ENCODE measurements at regions not wholly inside any gene's neighbourhood (a gene's known extent, or its start where the extent isn't known, plus 50 kb on each side); places are given as distances from the start of the nearest gene placed in this dataset.
"Not testable (repeated sequence)": the region's sequence is repeated elsewhere in the genome, so short reads cannot be mapped to it uniquely, and the experiment has no call there.

DNA sequence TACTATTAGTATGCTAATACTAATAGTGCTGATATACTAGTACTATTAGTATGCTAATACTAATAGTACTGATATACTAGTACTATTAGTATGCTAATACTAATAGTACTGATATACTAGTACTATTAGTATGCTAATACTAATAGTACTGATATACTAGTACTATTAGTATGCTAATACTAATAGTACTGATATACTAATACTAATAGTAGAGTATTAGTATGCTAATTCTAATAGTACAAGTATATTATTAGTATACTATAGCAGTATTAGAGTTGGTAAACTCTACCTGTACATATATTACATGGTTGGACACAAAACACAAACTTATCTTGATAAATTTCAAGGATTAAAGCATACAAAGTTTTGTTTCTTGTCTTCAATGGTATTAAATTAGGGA, 722.9 kb downstream of the TRHDE start:
- intact Hi-C loops (cut with DNase I); ATAC-seq; DNase-seq: not testable (repeated sequence)

- intact Hi-C loops (cut with DNase I) = no loop called here
- DNase-seq (no peak), ATAC-seq (no peak)
These were observed 723.4 kb downstream of the TRHDE start for GRCh38 chr12:72995616-72996015.

DNA sequence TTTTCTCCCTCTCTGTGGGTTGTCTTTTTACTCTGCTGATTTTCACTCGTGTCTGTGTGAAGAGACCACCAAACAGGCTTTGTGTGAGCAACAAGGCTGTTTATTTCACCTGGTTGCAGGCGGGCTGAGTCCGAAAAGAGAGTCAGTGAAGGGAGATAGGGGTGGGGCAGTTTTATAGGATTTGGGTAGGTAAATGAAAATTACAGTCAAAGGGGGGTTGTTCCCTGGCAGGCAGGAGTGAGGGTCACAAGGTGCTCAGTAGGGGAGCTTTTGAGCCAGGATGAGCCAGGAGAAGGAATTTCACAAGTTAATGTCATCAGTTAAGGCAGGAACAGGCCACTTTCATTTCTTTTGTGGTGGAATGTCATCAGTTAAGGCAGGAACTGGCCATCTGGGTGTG, 729.6 kb downstream of the TRHDE start:
- ATAC-seq; DNase-seq; intact Hi-C loops (cut with DNase I): not testable (repeated sequence)

DNA sequence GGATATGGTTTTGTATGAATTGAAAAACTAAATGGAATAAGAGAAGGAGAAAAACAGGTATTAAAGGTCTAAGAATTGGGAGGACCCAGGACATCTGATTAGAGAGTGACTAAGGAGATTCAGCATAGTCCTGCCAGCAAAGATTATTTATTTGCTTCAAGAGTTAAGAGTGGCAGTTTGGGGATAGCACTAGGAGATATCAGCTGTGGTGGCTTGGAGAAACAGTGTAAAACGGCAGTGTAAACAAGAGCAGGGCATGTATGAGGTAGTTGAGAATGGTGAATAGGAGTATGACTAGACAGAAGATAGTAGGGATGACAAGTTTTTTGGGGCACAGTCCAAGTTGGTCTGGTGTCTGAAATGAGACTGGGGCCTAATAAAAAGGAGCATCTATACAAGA, 730.3 kb downstream of the TRHDE start:
- intact Hi-C loops (cut with DNase I); ATAC-seq; DNase-seq: not testable (repeated sequence)

- intact Hi-C loops (cut with DNase I); DNase-seq; ATAC-seq: not testable (repeated sequence)
These were observed 737.1 kb downstream of the TRHDE start for GRCh38 chr12:73009138-73009834.

GRCh38 chr12:73017981-73018380, 745.8 kb downstream of the TRHDE start:
- ATAC-seq = no peak
- intact Hi-C loops (cut with DNase I) = no loop called here
- DNase-seq = no peak

- DNase-seq (no peak), ATAC-seq (no peak)
- intact Hi-C loops (cut with DNase I) = no loop called here
These were observed 781.7 kb downstream of the TRHDE start for GRCh38 chr12:73053893-73054292.

DNA sequence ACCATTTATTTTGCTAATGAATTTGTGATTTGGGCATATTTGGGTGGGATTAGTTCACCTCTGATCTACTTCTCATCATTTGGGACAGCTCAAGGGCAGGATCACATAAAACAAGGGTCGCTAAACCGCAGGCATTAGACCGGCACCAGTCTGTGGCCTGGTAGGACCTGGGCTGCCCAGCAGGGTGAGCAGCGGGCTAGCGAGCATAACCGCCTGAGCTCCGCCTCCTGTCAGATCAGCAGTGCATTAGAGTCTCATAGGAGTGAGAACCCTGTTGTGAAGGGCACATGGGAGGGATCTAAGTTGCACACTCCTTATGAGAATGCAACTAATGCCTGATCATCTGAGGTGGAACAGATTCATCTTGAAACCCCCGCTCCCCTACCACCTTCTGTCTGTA, 785.3 kb downstream of the TRHDE start:
- no peak for ATAC-seq
- intact Hi-C loops (cut with DNase I) = no loop called here
- no peak for DNase-seq

DNA sequence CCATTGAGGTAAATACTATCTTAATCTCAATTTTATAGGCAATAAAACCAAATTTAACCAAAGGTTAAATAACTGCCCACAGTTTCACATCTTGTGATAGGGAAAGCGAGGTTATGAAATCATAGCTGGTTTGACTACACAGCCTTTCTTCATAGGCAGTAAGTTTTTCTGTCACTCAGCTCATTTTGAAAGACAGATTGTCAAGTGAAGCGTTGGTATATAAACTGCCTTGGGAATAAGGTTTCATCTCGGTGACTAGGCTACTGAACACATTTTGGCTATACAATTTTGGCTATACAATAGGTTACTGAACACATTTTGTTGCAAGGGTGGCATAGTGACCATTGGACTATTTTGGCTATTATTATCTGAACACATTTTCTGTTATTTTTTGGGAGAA, 793.7 kb downstream of the TRHDE start:
- ATAC-seq (no peak), DNase-seq (no peak)
- intact Hi-C loops (cut with DNase I) = no loop called here

GRCh38 chr12:73067616-73068015, 795.4 kb downstream of the TRHDE start:
- no peak for ATAC-seq
- no peak for DNase-seq
- intact Hi-C loops (cut with DNase I) = no loop called here

DNA sequence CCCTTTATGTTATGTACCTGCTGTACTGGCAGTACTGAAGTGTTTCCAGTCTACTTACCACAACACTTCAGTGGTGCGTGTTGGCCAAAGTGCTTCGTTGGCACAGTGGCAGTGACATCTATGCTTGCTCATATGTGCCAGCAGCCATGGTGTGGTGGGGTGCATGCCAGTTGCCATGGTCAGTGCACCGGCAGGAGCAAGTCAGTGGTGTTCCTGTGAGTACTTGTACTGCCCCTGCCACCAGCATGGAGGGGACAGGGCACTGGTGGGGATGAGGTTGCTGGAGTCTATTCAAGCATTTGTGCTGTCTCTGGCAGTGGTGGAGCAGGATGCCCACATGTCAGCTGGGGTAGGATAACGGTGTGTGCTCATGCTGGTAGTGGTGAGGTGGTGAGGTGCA, 800.0 kb downstream of the TRHDE start:
- intact Hi-C loops (cut with DNase I) = no loop called here
- DNase-seq = no peak

DNA sequence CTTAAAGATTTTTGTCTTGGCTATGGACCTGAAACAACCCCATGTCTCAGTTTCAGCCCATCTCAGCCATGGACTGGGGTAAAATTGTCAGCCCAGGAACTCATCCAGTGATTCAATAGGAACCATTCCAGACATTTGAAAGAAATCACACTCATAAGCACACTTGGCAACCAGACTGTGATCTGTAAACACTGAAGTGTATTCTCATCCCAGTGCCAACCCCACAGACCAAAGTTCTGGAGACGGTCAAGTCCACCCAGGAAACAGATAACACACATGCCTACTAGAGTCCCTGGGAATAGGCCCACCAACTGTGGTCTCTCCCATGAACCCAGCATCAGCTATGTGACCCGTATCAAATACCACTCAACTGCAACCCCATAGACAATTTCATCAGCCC, 804.6 kb downstream of the TRHDE start:
- no peak for DNase-seq
- ATAC-seq = no peak
- intact Hi-C loops (cut with DNase I) = no loop called here

More for the DNA sequence above, 800.0 kb downstream of the TRHDE start:
- ATAC-seq = no peak

GRCh38 chr12:73083736-73084135, 811.6 kb downstream of the TRHDE start:
- no peak for ATAC-seq
- intact Hi-C loops (cut with DNase I) = no loop called here
- no peak for DNase-seq

DNA sequence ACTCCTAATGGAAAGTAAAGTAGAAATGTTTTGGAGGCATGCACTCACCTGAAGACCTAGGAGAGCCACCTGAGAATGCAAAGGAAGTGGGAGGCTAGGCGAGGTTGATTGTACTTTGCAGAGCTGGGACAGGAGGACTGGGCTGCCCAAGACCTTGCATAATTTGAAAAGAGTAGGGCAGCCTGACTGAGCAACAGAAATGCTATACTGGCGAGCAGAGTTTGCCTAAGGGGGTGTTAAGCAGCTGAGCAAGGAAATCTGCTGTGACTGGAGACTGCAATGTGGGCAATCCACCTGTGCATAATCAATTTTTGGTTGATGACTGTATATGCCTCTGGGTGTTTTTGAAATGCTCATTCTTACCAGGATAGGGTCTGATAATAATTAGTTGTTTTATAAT, 834.1 kb downstream of the TRHDE start:
- ATAC-seq (no peak), DNase-seq (no peak)
- intact Hi-C loops (cut with DNase I) = no loop called here

DNA sequence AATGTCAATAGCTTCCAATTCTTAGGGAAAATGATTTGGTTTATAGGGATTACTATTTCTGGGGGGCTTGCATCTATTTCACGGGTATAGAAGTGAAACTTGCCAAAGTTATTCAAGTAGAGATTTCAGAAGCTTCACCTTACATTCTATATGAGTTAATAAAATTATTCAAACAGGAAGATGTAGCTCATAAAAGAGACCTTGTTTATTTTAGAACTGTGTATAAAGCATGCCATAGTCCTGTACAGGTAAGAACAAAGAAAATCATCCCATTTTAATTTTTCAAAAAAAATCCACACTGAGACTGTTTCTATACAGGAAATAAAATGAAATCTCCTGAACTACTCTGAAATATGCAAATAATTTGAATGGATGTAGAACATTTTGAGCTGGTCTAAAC, 834.7 kb downstream of the TRHDE start:
- intact Hi-C loops (cut with DNase I) = no loop called here
- ATAC-seq (no peak), DNase-seq (no peak)

DNA sequence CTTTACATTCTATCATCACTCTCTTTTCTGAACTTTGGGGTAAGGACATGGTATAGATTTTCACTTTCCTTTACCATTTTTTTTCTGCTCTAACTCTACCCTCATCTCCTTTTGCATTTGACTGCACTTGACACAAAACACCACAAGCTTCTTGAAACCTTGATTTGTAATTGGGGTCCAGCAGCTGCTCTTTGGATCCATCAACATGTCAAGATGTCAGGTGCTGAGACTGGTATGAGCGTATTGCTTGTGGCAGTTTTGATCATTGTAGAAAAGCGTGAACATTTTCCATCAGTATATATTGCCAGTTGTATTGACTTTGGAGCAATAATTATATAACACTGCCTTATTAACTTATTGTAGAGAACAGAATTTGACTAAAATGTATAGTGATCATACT, 838.6 kb downstream of the TRHDE start:
- DNase-seq (no peak), ATAC-seq (no peak)
- intact Hi-C loops (cut with DNase I) = no loop called here

DNA sequence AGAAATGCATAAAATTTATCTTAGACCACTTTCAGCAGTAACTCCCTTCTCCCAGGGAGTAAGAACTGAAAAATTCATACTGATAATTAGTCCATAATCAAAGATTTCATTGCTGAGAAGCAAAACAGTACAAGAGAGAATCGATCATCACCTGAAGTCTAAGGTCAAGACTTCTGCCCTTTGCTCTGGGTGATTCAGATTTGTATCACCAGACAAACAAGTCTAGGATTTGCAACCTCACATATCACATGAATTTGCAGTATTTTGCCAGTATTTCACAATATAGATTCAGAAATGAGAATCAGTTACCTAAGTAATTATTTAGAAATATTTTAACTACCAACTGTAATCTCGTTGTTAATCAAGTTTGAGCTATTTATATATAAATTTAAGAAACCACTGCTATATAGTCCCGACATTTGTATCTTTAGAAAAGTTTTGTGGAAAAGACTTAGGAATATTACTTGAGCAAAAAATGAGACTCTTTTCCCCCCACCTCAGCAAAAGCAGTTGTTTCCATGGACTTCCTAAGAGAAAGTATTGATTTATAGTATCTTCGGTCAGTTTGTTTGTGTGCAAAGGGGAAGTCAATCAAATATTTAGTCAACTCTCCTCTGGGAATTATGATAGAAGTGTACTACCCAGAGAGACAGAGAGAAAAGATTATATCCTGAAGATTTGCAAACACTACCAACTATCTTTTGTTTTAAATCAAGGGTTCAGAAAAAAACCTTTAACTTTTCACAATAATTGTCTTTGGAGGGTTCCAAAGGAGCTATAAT, 840.1 kb downstream of the TRHDE start:
- ATAC-seq (no peak), DNase-seq (no peak)
- intact Hi-C loops (cut with DNase I) = no loop called here

DNA sequence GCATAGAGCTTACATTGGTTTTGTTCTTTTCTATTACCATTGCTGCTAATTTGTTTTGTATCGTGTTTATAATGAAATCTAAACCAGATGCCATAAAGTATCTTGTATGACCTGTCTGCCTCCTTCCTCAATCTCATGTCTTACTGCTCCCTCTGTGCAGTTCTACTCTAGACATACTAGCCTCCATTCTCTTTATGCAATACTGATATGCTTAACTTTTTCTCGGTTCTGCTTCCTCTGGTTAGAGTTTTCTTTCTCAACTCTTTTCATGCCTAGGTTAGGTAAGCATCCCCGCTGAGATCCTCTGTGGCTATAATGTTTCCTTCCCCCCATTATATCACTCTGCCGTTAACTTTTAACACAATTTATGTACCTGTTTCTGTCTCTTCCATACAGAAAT, 852.3 kb downstream of the TRHDE start:
- ATAC-seq (no peak), DNase-seq (no peak)

DNA sequence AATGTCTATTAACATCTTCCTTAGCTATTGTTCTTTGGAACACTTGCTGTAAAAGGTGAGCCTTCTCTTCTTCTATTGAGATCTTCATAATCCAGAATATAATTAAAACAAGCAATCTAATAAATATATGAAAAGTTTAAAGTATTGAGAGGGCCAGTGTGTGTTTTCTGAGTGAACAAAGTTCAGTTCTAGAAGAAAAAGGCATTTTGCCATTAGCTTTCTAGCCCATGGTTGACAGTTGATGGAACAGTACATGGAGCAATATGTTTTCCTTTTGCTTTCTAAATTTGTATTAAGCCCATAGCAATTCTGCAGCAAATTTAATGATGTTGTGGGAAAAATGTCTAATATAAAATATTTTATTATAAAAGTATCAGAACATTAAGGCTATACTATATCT, 853.0 kb downstream of the TRHDE start:
- ATAC-seq (no peak), DNase-seq (no peak)
- intact Hi-C loops (cut with DNase I) = no loop called here

More for the DNA sequence above, 852.3 kb downstream of the TRHDE start:
- intact Hi-C loops (cut with DNase I) = no loop called here

DNA sequence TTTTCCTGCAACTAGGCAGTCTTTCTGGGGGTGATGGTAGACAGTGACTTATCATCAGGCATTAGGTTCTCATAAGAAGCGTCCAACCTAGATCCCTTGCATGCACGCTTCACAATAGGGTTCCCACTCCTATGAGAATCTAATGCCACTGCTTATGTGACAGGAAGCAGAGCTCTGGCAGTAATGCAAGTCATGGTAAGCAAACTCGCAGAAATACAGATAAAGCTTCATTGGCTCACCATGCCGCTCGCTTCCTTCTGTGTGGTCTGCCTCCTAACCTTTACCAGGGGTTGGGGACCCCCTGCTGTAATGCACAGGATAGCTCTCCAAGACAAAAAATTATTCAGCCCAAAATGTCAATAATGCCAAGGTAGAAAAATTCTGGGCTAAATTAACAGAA, 864.2 kb downstream of the TRHDE start:
- DNase-seq (no peak), ATAC-seq (no peak)
- intact Hi-C loops (cut with DNase I) = no loop called here

DNA sequence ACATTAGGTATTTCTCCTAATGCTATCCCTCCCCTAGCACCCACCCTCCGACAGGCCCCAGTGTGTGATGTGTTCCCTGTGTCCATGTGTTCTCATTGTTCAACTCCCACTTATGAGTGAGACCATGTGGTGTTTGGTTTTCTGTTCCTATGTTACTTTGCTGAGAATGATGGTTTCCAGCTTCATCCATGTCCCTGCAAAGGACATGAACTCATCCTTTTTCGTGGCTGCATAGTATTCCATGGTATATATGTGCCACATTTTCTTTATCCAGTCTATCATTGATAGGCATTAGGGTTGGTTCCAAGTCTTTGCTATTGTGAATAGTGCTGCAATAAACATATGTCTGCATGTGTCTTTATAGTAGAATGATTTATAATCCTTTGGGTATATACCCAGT, 867.5 kb downstream of the TRHDE start:
- DNase-seq; intact Hi-C loops (cut with DNase I); ATAC-seq: not testable (repeated sequence)

Measured in left cardiac atrium (tissue), 4 donors.